EL (cell line): ENCODE measurements at regions not wholly inside any gene's neighbourhood (a gene's known extent, or its start where the extent isn't known, plus 50 kb on each side); places are given as distances from the start of the nearest gene placed in this dataset.
A peak's percentile ranks its signal among the peaks of the same experiment; 100 is the strongest.
"Not testable (repeated sequence)": the region's sequence is repeated elsewhere in the genome, so short reads cannot be mapped to it uniquely, and the experiment has no call there.

Experiments
- DNase-seq: peaks from one replicate; pipeline ENCODE4 v3.0.0-alpha.2; 2016

GRCh38 chr5:112112346-112112745 lies 306.7 kb downstream of the EPB41L4A start:
- DNase-seq, result no peak

- DNase-seq, result peak; percentile 49
Measured at GRCh38 chr5:112109331-112110007, 309.6 kb downstream of the EPB41L4A start.

- DNase-seq, result no peak
Measured at GRCh38 chr5:112106878-112107277, 312.2 kb downstream of the EPB41L4A start.

- DNase-seq, result no peak
Measured at GRCh38 chr5:112097768-112098167, 321.3 kb downstream of the EPB41L4A start.

- no peak for DNase-seq
Measured at GRCh38 chr5:112087222-112087621, 330.2 kb upstream of the NREP start.

GRCh38 chr5:112086740-112087139 lies 329.7 kb upstream of the NREP start:
- no peak for DNase-seq

- DNase-seq, result no peak
Measured at GRCh38 chr5:112084149-112084548, 327.2 kb upstream of the NREP start.

GRCh38 chr5:112083623-112084022 lies 326.6 kb upstream of the NREP start:
- peak; percentile 8 for DNase-seq

GRCh38 chr5:112077180-112077579 lies 320.2 kb upstream of the NREP start:
- peak; percentile 47 for DNase-seq

GRCh38 chr5:112070022-112070421 lies 313.0 kb upstream of the NREP start:
- no peak for DNase-seq

GRCh38 chr5:112069329-112069728 lies 312.3 kb upstream of the NREP start:
- no peak for DNase-seq

- no peak for DNase-seq
Measured at GRCh38 chr5:112068593-112068992, 311.6 kb upstream of the NREP start.

- no peak for DNase-seq
Measured at GRCh38 chr5:112065781-112066180, 308.8 kb upstream of the NREP start.

- no peak for DNase-seq
Measured at GRCh38 chr5:112064956-112065355, 308.0 kb upstream of the NREP start.

GRCh38 chr5:112064271-112064701 lies 307.3 kb upstream of the NREP start:
- no peak for DNase-seq

- DNase-seq, result no peak
Measured at GRCh38 chr5:112063856-112064255, 306.9 kb upstream of the NREP start.

GRCh38 chr5:112063191-112063590 lies 306.2 kb upstream of the NREP start:
- no peak for DNase-seq

- no peak for DNase-seq
Measured at GRCh38 chr5:112062181-112062580, 305.2 kb upstream of the NREP start.

- no peak for DNase-seq
Measured at GRCh38 chr5:112061666-112062065, 304.7 kb upstream of the NREP start.

- DNase-seq, result no peak
Measured at GRCh38 chr5:112059579-112060135, 302.7 kb upstream of the NREP start.

- no peak for DNase-seq
Measured at GRCh38 chr5:112049738-112050137, 292.7 kb upstream of the NREP start.

GRCh38 chr5:112036206-112036605 lies 279.2 kb upstream of the NREP start:
- peak; percentile 78 for DNase-seq

GRCh38 chr5:112034421-112034979 lies 277.5 kb upstream of the NREP start:
- no peak for DNase-seq

GRCh38 chr5:112026879-112027278 lies 269.9 kb upstream of the NREP start:
- not testable (repeated sequence) for DNase-seq

GRCh38 chr5:112025757-112026156 lies 268.8 kb upstream of the NREP start:
- DNase-seq, result no peak
